HL-60 (cell line): ENCODE measurements at regions not wholly inside any gene's neighbourhood (a gene's known extent, or its start where the extent isn't known, plus 50 kb on each side); places are given as distances from the start of the nearest gene placed in this dataset.
"Not testable (repeated sequence)": the region's sequence is repeated elsewhere in the genome, so short reads cannot be mapped to it uniquely, and the experiment has no call there.

Experiments
- DNase-seq, 2 experiments: peaks; one replicate each; pipeline ENCODE4 v3.0.0-alpha.2; 2010 to 2020; ENCODE audit warnings: low read depth in 1 of 2, low spot score in 1 of 2
- H3K27ac ChIP-seq: fragments of 250-450 bp; sonication (Bioruptor Pico); replicated peaks from 2 replicates; pipeline ENCODE4 v1.5.1; 2020; ENCODE audit warnings: mild to moderate bottlenecking, moderate library complexity
- H3K27me3 ChIP-seq: fragments of 250-450 bp; sonication (Bioruptor Pico); 2 replicates; pipeline ENCODE4 v1.5.1; 2021; ENCODE audit warnings: mild to moderate bottlenecking, moderate library complexity; ENCODE audit not compliant: insufficient read depth, poor library complexity, severe bottlenecking
- H3K4me3 ChIP-seq: replicated peaks from 2 replicates; pipeline ENCODE4 v1.5.1; 2011; ENCODE audit warnings: mild to moderate bottlenecking, control low read depth, low read length; ENCODE audit not compliant: insufficient read depth
- CTCF ChIP-seq: IDR thresholded peaks from one replicate; pipeline ENCODE4 v1.5.1; 2011; ENCODE audit warnings: low read length, control low read depth, inconsistent platforms; ENCODE audit not compliant: insufficient read depth
- GABPA ChIP-seq: IDR thresholded peaks from 2 replicates; pipeline ENCODE4 v1.6.1; 2012; ENCODE audit warnings: low read depth
- POLR2AphosphoS5 ChIP-seq: IDR thresholded peaks from 2 replicates; pipeline ENCODE4 v1.6.1; 2012; ENCODE audit warnings: low read depth
- REST ChIP-seq: IDR thresholded peaks from 2 replicates; pipeline ENCODE4 v1.6.1; 2012; ENCODE audit warnings: low read depth; ENCODE audit not compliant: insufficient replicate concordance
- SPI1 ChIP-seq: IDR thresholded peaks from 2 replicates; pipeline ENCODE4 v1.6.1; 2012; ENCODE audit warnings: low read depth, mild to moderate bottlenecking, borderline replicate concordance

DNA sequence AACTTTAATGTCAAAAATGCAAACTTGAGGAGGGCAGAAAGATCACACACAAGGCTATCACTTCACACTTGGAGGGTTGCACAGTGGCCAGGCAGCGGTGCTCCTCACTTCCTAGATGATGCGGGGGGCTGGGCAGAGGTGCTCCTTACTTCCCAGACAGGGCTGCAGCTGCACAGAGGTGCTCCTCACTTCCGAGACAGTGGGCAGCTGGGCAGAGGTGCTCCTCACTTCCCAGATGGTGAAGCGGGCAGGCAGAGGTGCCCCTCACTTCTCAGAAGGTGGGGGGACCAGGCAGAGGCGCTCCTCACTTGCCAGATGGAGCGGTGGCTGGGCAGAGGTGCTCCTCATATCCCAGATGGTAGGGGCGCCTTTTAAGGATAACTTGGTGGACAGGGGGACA is 423.2 kb upstream of the RORB start:
- TF ChIP-seq POLR2AphosphoS5 = no peak
- no peak for TF ChIP-seq REST
- no peak for TF ChIP-seq CTCF
- no peak for TF ChIP-seq SPI1
- no peak for TF ChIP-seq GABPA
- no peak for DNase-seq
- no peaks in the 10 kb centered on the region for H3K27me3 ChIP-seq
- H3K27ac ChIP-seq = no peak overlapping the region
- no peak overlapping the region for H3K4me3 ChIP-seq

DNA sequence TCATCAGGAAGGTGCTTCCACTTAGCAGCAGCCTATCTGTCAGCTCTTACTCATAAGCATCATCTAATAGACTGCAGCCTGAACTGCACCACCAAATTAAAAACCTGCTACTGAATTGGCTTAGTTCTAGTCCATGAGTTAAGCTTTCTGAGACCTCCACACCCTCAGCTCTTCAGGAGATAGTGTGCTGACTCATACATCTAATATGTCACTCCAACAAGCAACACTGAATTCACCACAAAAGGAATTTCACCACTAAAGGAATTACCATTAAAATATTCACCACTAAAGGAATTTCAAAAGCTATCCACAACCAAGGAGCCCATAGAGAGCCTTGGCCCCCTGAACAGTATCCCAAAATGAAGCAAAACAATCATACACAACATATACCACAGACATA is 418.5 kb upstream of the RORB start:
- TF ChIP-seq GABPA (no peak), CTCF (no peak), SPI1 (no peak), REST (no peak)
- H3K27ac ChIP-seq = no peak overlapping the region
- H3K4me3 ChIP-seq = no peak overlapping the region
- H3K27me3 ChIP-seq = no peaks in the 10 kb centered on the region
- no peak for DNase-seq

GRCh38 chr9:74080652-74081051 is 416.5 kb upstream of the RORB start:
- H3K27me3 ChIP-seq, H3K27ac ChIP-seq, DNase-seq, H3K4me3 ChIP-seq: not testable (repeated sequence)

DNA sequence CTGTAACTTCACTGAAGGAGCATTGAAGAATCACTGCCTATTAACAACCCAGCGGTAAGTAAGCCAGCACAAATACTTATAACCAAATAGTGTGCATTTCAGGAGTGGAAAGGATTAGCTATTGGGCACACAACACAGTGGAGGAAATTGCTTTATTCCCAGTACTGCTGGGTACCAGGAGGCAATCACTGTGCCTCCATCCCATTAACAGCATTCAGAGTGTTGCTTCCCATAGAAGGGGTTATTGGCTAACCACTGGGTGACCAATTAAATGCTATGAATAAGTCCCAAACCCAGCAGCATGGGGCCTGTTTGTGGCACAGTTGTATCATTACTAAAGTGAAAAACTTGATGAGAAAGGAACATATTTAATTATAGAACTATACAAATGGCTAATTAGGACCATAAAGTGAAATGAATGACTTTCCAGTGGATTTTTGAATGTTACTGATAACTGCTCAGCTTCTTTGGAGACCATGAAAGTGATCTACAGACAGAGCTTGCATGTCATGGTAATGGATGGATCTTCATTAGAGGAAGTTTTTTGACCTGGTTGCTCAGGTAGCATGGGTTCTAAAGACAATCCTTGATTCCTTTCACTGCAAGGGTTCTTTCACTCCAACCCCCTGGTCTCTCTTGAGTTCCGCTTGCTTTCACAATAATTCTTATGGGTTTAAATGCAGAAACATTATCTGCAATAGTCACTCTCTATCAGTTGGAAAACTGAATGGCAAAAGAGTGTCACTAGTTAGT is 413.3 kb upstream of the RORB start:
- DNase-seq = no peak
- Histone ChIP-seq H3K27me3 (no peaks in the 10 kb centered on the region), H3K27ac (no peak overlapping the region), H3K4me3 (no peak overlapping the region)
- no peak for TF ChIP-seq GABPA
- no peak for TF ChIP-seq POLR2AphosphoS5
- TF ChIP-seq CTCF = no peak
- no peak for TF ChIP-seq SPI1
- TF ChIP-seq REST = no peak

- not testable (repeated sequence) for DNase-seq, H3K4me3 ChIP-seq, H3K27me3 ChIP-seq, H3K27ac ChIP-seq
Measured at GRCh38 chr9:74085384-74086037, 411.6 kb upstream of the RORB start.

- not testable (repeated sequence) for H3K27me3 ChIP-seq, DNase-seq, H3K27ac ChIP-seq, H3K4me3 ChIP-seq
Measured at GRCh38 chr9:74090921-74091320, 406.2 kb upstream of the RORB start.
